ENCODE measurements at regions not wholly inside any gene's neighbourhood (a gene's known extent, or its start where the extent isn't known, plus 50 kb on each side); places are given as distances from the start of the nearest gene placed in this dataset.

DNA sequence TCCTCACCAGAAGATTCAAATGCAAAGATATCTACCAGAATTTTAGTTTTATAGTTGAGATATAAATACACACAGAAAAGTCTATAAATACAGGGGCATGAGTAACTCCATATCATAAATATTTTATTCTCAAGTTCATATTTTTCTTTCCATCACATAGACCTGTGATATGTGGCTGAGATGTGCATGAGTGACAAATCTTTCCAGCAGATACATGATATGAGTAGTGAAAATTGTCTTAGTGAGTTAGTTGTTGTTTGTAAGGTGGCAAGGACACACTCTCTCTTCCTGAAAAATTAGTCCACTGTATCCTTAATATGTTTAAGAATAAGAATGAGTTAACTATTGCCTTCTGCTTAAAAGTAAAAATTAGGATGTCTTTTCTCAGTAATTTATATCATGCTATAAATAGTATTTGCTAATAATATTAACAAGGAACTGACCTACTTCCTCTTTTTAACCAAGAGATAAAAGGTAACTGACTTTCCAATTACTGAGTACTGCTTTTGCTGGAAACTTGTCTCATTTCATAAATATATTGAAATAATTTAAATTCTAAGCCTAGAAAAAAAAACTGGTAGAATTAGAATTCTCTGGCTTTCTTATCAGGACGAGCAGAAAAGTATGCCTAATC lies 85.2 kb upstream of the SESTD1 start:
- Histone ChIP-seq H3K4me2 (ENCODE audit: low read depth, low read length, poor library complexity, severe bottlenecking) (no peak overlapping the region), H3K9me2 (replicated peaks; ENCODE audit: low read depth, low read length) (no peaks in the 10 kb centered on the region), H3K9me3 (ENCODE audit: insufficient read depth, low read depth, low read length) (no peaks in the 10 kb centered on the region), H3K36me3 (ENCODE audit: insufficient read depth, low read length) (no peaks in the 10 kb centered on the region), H4K20me1 (ENCODE audit: insufficient read depth, low read length, poor library complexity, severe bottlenecking) (no peaks in the 10 kb centered on the region), H3K79me2 (ENCODE audit: insufficient read depth, low read length) (no peaks in the 10 kb centered on the region), H3K27me3 (ENCODE audit: insufficient read depth, low read length, poor library complexity, severe bottlenecking) (no peaks in the 10 kb centered on the region), H3K4me3 (ENCODE audit: low read length, poor library complexity, severe bottlenecking) (no peak overlapping the region), H3F3A (ENCODE audit: low read depth) (no peaks in the 10 kb centered on the region), H3K4me1 (ENCODE audit: insufficient read depth, low read length, poor library complexity, severe bottlenecking) (peaks cover under 1% of the 10 kb centered on the region), H3K9ac (ENCODE audit: low read depth, low read length, poor library complexity, severe bottlenecking) (no peak overlapping the region), H2AFZ (ENCODE audit: low read length) (no peak overlapping the region)
- TF ChIP-seq CTCF (conservative IDR thresholded peaks at IDR 0.05; ENCODE audit: low read length) (no peak), EZH2phosphoT487 (IDR thresholded peaks at IDR 0.05; ENCODE audit: borderline replicate concordance) (no peak)

DNA sequence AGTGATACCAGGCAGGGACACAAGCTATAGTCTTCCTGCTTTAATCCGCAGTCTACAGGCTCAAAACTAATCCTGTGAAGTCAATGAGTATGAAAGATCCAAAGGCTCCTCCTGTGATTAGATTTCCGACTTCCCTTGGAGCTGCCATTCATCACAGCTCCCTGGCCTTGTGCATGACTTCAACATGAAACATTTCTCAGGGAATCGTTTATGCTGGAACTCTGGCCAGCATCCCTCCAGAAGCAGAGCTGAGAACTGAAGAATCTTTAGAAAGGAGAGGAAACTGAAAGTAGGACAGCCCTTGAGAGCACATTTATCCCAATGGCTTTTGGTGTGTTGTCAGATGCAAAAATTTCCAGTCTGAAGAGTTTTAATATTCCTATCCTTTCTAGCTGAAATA lies 84.3 kb upstream of the SESTD1 start:
- H3K9me2 ChIP-seq (replicated peaks; ENCODE audit: low read depth, low read length) = no peaks in the 10 kb centered on the region
- H3K27me3 ChIP-seq (ENCODE audit: insufficient read depth, low read length, poor library complexity, severe bottlenecking) = no peaks in the 10 kb centered on the region
- no peaks in the 10 kb centered on the region for H3K9me3 ChIP-seq (ENCODE audit: insufficient read depth, low read depth, low read length)
- H3F3A ChIP-seq (ENCODE audit: low read depth) = no peaks in the 10 kb centered on the region
- no peak overlapping the region for H3K4me2 ChIP-seq (ENCODE audit: low read depth, low read length, poor library complexity, severe bottlenecking)
- no peak for TF ChIP-seq EZH2phosphoT487 (IDR thresholded peaks at IDR 0.05; ENCODE audit: borderline replicate concordance)
- no peak for TF ChIP-seq CTCF (conservative IDR thresholded peaks at IDR 0.05; ENCODE audit: low read length)
- no peaks in the 10 kb centered on the region for H4K20me1 ChIP-seq (ENCODE audit: insufficient read depth, low read length, poor library complexity, severe bottlenecking)
- no peak overlapping the region for H3K4me3 ChIP-seq (ENCODE audit: low read length, poor library complexity, severe bottlenecking)
- H3K9ac ChIP-seq (ENCODE audit: low read depth, low read length, poor library complexity, severe bottlenecking) = no peak overlapping the region
- no peaks in the 10 kb centered on the region for H3K36me3 ChIP-seq (ENCODE audit: insufficient read depth, low read length)
- no peaks in the 10 kb centered on the region for H3K79me2 ChIP-seq (ENCODE audit: insufficient read depth, low read length)
- no peak overlapping the region for H2AFZ ChIP-seq (ENCODE audit: low read length)
- H3K4me1 ChIP-seq (ENCODE audit: insufficient read depth, low read length, poor library complexity, severe bottlenecking) = peaks cover 3% of the 10 kb centered on the region

- no peak overlapping the region for H3K9ac ChIP-seq (ENCODE audit: low read depth, low read length, poor library complexity, severe bottlenecking)
- no peaks in the 10 kb centered on the region for H3K9me3 ChIP-seq (ENCODE audit: insufficient read depth, low read depth, low read length)
- H3K36me3 ChIP-seq (ENCODE audit: insufficient read depth, low read length) = no peaks in the 10 kb centered on the region
- no peaks in the 10 kb centered on the region for H3K79me2 ChIP-seq (ENCODE audit: insufficient read depth, low read length)
- H3K4me1 ChIP-seq (ENCODE audit: insufficient read depth, low read length, poor library complexity, severe bottlenecking) = peaks cover 3% of the 10 kb centered on the region
- TF ChIP-seq CTCF (conservative IDR thresholded peaks at IDR 0.05; ENCODE audit: low read length) (no peak), EZH2phosphoT487 (IDR thresholded peaks at IDR 0.05; ENCODE audit: borderline replicate concordance) (no peak)
- peak overlapping the region; percentile 50 for H2AFZ ChIP-seq (ENCODE audit: low read length)
- H3F3A ChIP-seq (ENCODE audit: low read depth) = no peaks in the 10 kb centered on the region
- H3K27me3 ChIP-seq (ENCODE audit: insufficient read depth, low read length, poor library complexity, severe bottlenecking) = no peaks in the 10 kb centered on the region
- no peaks in the 10 kb centered on the region for H4K20me1 ChIP-seq (ENCODE audit: insufficient read depth, low read length, poor library complexity, severe bottlenecking)
- H3K4me2 ChIP-seq (ENCODE audit: low read depth, low read length, poor library complexity, severe bottlenecking) = no peak overlapping the region
- no peaks in the 10 kb centered on the region for H3K9me2 ChIP-seq (replicated peaks; ENCODE audit: low read depth, low read length)
- H3K4me3 ChIP-seq (ENCODE audit: low read length, poor library complexity, severe bottlenecking) = no peak overlapping the region
Measured at GRCh38 chr2:179344970-179345369, 80.3 kb upstream of the SESTD1 start.

All from Loucy (cell line).